ENCODE measurements at regions not wholly inside any gene's neighbourhood (a gene's known extent, or its start where the extent isn't known, plus 50 kb on each side); places are given as distances from the start of the nearest gene placed in this dataset.

DNA sequence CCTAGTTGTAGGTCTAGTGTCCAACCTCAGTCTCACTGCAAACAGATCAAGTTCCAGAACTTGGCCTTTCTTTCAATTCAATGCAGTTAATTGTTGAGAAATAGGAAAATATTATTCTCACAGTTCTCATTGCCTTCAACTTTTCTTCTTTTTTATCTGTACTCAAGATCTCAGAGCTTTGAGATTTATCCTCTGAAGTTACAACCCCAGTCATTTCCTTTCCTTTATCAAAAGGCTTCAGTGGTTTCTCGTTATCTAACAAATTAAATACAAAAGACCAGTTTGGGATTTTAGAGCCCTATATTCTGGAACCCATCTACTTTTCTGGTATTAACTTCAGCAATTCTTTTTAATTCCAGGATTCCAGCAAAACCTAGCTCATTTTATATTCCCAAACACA, 130.2 kb downstream of the TMA16 start:
- intact Hi-C loops (cut with DNase I): no loop called here
- ATAC-seq (no peak), DNase-seq (no peak)
- Histone ChIP-seq H3K4me3 (no peak overlapping the region), H3K27ac (no peak overlapping the region), H3K9me3 (no peaks in the 10 kb centered on the region), H3K27me3 (no peaks in the 10 kb centered on the region), H3K4me1 (peaks cover 0 to 7% of the 10 kb centered on the region in 2 donors), H3K36me3 (no peaks in the 10 kb centered on the region)
- TF ChIP-seq CTCF (IDR thresholded peaks at IDR 0.05): no peak

GRCh38 chr4:163631288-163631687, 136.8 kb downstream of the TMA16 start:
- DNase-seq (no peak), ATAC-seq (no peak)
- Histone ChIP-seq H3K9me3 (no peaks in the 10 kb centered on the region), H3K4me3 (no peak overlapping the region), H3K4me1 (no peaks in the 10 kb centered on the region), H3K36me3 (no peaks in the 10 kb centered on the region), H3K27me3 (no peaks in the 10 kb centered on the region), H3K27ac (no peak overlapping the region)
- intact Hi-C loops (cut with DNase I): no loop called here
- no peak for TF ChIP-seq CTCF (IDR thresholded peaks at IDR 0.05)

GRCh38 chr4:163638909-163639308, 144.4 kb downstream of the TMA16 start:
- Histone ChIP-seq H3K4me1 (no peaks in the 10 kb centered on the region), H3K9me3 (no peaks in the 10 kb centered on the region), H3K27ac (no peak overlapping the region), H3K27me3 (no peaks in the 10 kb centered on the region), H3K4me3 (no peak overlapping the region), H3K36me3 (no peaks in the 10 kb centered on the region)
- TF ChIP-seq CTCF (IDR thresholded peaks at IDR 0.05): no peak
- intact Hi-C loops (cut with DNase I): no loop called here
- DNase-seq: no peak
- ATAC-seq: no peak

- no peak overlapping the region for H3K4me3 ChIP-seq
- ATAC-seq: no peak
- no peak overlapping the region for H3K27ac ChIP-seq
- no peaks in the 10 kb centered on the region for H3K4me1 ChIP-seq
- TF ChIP-seq CTCF (IDR thresholded peaks at IDR 0.05): no peak
- H3K36me3 ChIP-seq: no peaks in the 10 kb centered on the region
- peaks cover 0 to 20% of the 10 kb centered on the region in 2 donors for H3K9me3 ChIP-seq
- intact Hi-C loops (cut with DNase I): no loop called here
- DNase-seq: no peak
- H3K27me3 ChIP-seq: no peaks in the 10 kb centered on the region
These were observed 155.1 kb downstream of the TMA16 start for GRCh38 chr4:163649557-163650091.

- Histone ChIP-seq H3K27ac (no peak overlapping the region), H3K27me3 (no peaks in the 10 kb centered on the region), H3K4me1 (no peaks in the 10 kb centered on the region), H3K9me3 (no peaks in the 10 kb centered on the region), H3K36me3 (no peaks in the 10 kb centered on the region), H3K4me3 (no peak overlapping the region)
- intact Hi-C loops (cut with DNase I): no loop called here
- DNase-seq (no peak), ATAC-seq (peak; percentile 41)
- TF ChIP-seq CTCF (IDR thresholded peaks at IDR 0.05): no peak
These were observed 157.3 kb downstream of the TMA16 start for GRCh38 chr4:163651761-163652160.

Data from left lung (tissue), 4 donors.